ENCODE measurements at regions not wholly inside any gene's neighbourhood (a gene's known extent, or its start where the extent isn't known, plus 50 kb on each side); places are given as distances from the start of the nearest gene placed in this dataset.

DNA sequence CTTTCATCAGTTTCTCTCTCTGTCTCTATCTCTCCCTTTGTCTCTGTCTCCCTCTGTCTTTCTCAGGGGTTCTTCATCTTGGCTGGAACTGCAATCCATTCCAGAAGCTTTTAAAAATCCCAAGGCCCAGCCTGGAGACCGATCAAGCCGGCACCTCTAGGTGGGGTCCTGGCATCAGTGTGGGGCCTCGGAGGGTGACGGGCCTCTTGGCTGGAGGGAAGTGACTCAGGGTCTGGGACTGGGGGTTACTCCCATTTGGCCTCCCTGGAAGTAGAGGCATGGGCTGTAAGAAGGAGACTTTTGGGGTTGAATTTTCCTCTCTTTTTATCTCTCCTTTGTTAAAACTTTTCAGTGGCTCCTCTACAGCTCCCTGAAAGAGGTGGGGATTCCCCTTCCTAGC is 52.8 kb upstream of the OTOF start:
- DNase-seq (ENCODE audit: low read depth) = peak; percentile 26

DNA sequence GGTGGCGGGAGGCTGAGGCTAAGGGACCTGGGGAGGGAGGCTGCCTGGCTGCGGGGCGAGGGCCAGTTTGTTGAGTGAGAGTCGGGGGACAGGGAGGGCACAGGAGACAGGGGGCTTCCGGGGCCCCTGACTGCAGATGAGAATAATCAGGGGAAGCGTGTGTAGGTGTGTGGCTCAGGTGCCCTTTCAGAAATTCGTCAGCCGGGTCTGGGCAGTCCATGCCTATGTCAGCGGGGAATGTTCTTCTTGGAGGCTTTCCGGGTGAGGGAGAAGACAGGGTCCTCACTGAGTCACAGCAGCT is 52.3 kb upstream of the OTOF start:
- no peak for DNase-seq (ENCODE audit: low read depth)

- DNase-seq (ENCODE audit: low read depth) = no peak
Observed at GRCh38 chr2:26529406-26530239, 51.7 kb upstream of the OTOF start.

DNA sequence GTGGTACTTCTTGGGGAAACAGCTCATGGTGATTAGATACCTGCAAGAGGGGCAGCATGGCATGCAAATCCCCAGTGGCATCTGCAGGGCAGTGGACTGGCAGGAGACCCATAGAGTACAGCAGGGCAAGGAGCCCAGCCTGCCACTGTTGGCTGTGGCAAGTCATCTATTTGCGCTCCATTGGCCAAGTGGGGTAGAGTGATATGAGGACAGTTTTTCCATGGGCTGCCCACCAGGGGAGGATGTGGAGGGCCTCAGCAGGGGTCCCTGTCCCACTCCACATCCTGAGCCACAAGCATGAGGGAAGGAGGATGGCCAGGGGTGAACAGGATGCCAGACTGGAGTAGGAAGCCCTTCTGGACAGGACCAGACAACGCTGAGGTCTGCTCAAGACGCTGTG is 50.9 kb upstream of the OTOF start:
- DNase-seq (ENCODE audit: low read depth) = no peak

DNA sequence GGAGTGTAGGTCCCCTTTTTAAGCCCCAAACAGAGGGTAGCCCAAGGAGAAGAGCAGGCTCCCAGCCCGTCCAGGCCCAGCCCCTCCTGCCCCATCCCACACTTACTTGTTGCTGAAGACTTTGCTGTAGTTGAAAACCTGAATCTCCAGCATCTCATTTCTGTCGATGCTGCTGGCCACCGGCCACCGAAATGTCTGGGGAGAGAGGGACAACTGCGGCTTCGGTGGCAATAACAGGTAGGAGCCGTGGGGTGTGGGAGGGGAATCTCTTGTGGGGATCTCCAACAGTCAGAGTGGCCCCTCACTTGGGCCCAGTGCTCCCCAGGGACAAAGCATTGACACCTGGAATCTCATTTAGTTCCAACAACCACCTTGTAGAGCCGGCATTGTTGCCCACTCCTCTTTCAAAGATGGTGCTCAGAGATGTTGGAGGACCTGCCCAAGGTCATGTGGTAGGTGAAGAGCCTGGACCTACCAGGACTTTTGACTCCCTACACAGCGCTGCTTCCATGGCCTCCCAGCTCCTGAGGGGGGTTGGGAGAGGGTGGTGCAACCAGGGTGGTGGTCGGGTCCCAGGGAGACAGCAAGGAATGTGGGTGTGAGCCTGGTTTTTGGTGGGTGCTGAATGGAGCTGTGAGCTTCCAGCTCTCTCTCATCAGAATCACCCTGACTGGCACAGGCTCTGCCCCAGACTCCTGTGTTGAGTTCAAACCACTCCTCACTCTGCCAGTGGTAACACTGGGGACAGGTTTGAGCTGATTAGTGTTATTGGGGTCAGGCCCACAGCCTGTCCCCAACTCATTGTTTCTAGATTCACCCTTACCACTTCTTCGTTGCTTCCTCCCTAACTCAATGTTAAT is 50.0 kb upstream of the OTOF start:
- DNase-seq (ENCODE audit: low read depth) = no peak
